Mesothelial cell of epicardium (in vitro differentiated cells): ENCODE measurements at regions not wholly inside any gene's neighbourhood (a gene's known extent, or its start where the extent isn't known, plus 50 kb on each side); places are given as distances from the start of the nearest gene placed in this dataset.

ENCODE experiments used
- DNase-seq, 2 experiments: peaks; one replicate each; pipeline ENCODE4 v3.0.0; 2021; ENCODE audit warnings: low spot score in 2 of 2; ENCODE audit not compliant: unreplicated experiment in 2 of 2
- H3K27ac Mint-ChIP-seq: 2 replicates; pipeline ENCODE4 v1.8.0; 2021; ENCODE audit warnings: mixed read lengths
- H3K27me3 Mint-ChIP-seq: 2 replicates; pipeline ENCODE4 v1.8.0; 2021; ENCODE audit warnings: low read depth, mixed read lengths
- H3K36me3 Mint-ChIP-seq: 2 replicates; pipeline ENCODE4 v1.8.0; 2021; ENCODE audit warnings: mixed read lengths
- H3K4me1 Mint-ChIP-seq: 2 replicates; pipeline ENCODE4 v1.8.0; 2021; ENCODE audit warnings: mixed read lengths
- H3K4me3 Mint-ChIP-seq: 2 replicates; pipeline ENCODE4 v1.8.0; 2021; ENCODE audit warnings: mild to moderate bottlenecking, moderate library complexity, mixed read lengths
- H3K9me3 Mint-ChIP-seq: 2 replicates; pipeline ENCODE4 v1.8.0; 2021; ENCODE audit warnings: mixed read lengths
- CTCF ChIP-seq: fragments of 200-600 bp; sonication (generic); IDR thresholded peaks from one replicate; pipeline ENCODE4 v1.5.0; 2021; ENCODE audit warnings: antibody characterized with exemption; ENCODE audit not compliant: unreplicated experiment

- no peak for DNase-seq
- no peaks in the 10 kb centered on the region for H3K9me3 Mint-ChIP-seq
- H3K27ac Mint-ChIP-seq = peak overlapping the region; percentile 89
- no peak overlapping the region for H3K4me3 Mint-ChIP-seq
- peaks cover 20% of the 10 kb centered on the region for H3K4me1 Mint-ChIP-seq
- TF ChIP-seq CTCF = no peak
- H3K27me3 Mint-ChIP-seq = no peaks in the 10 kb centered on the region
- no peaks in the 10 kb centered on the region for H3K36me3 Mint-ChIP-seq
Observed at GRCh38 chr9:7368410-7369292, 430.9 kb downstream of the DMAC1 start.

- Mint-ChIP-seq H3K27ac (no peak overlapping the region), H3K4me3 (no peak overlapping the region), H3K36me3 (no peaks in the 10 kb centered on the region), H3K4me1 (peaks cover 25% of the 10 kb centered on the region), H3K9me3 (no peaks in the 10 kb centered on the region), H3K27me3 (no peaks in the 10 kb centered on the region)
- no peak for DNase-seq
- TF ChIP-seq CTCF = no peak
Observed at GRCh38 chr9:7367726-7368125, 431.9 kb downstream of the DMAC1 start.

GRCh38 chr9:7366121-7366520, 433.5 kb downstream of the DMAC1 start:
- no peak overlapping the region for H3K4me3 Mint-ChIP-seq
- H3K4me1 Mint-ChIP-seq = peaks cover 25% of the 10 kb centered on the region
- no peaks in the 10 kb centered on the region for H3K9me3 Mint-ChIP-seq
- no peaks in the 10 kb centered on the region for H3K27me3 Mint-ChIP-seq
- TF ChIP-seq CTCF = no peak
- H3K36me3 Mint-ChIP-seq = no peaks in the 10 kb centered on the region
- DNase-seq = no peak
- H3K27ac Mint-ChIP-seq = no peak overlapping the region

GRCh38 chr9:7363777-7364477, 435.7 kb downstream of the DMAC1 start:
- Mint-ChIP-seq H3K36me3 (no peaks in the 10 kb centered on the region), H3K9me3 (no peaks in the 10 kb centered on the region), H3K27ac (no peak overlapping the region), H3K4me1 (peaks cover 22% of the 10 kb centered on the region), H3K27me3 (no peaks in the 10 kb centered on the region), H3K4me3 (no peak overlapping the region)
- TF ChIP-seq CTCF = no peak
- no peak for DNase-seq

- no peaks in the 10 kb centered on the region for H3K27me3 Mint-ChIP-seq
- DNase-seq = no peak
- no peak overlapping the region for H3K4me3 Mint-ChIP-seq
- no peak overlapping the region for H3K27ac Mint-ChIP-seq
- TF ChIP-seq CTCF = no peak
- H3K36me3 Mint-ChIP-seq = no peaks in the 10 kb centered on the region
- H3K9me3 Mint-ChIP-seq = no peaks in the 10 kb centered on the region
- H3K4me1 Mint-ChIP-seq = peaks cover 11% of the 10 kb centered on the region
Observed at GRCh38 chr9:7360513-7360912, 439.1 kb downstream of the DMAC1 start.
